GM23338 (cell line): ENCODE measurements at regions not wholly inside any gene's neighbourhood (a gene's known extent, or its start where the extent isn't known, plus 50 kb on each side); places are given as distances from the start of the nearest gene placed in this dataset.

Source experiments
- ATAC-seq: fragments of 200-7000 bp; cut with Tn5 transposase; 3 replicates; pipeline ENCODE4 v1.9.1; 2020
- DNase-seq: peaks from one replicate; pipeline ENCODE4 v3.0.0-alpha.2; 2015; ENCODE audit warnings: low spot score
- H2AFZ ChIP-seq: fragments of 200-600 bp; sonication (generic); 2 replicates; pipeline ENCODE4 v1.8.0; 2016; ENCODE audit warnings: antibody characterized with exemption, mild to moderate bottlenecking, moderate library complexity
- H3F3A ChIP-seq: fragments of 200-600 bp; sonication (generic); replicated peaks from 2 replicates; pipeline ENCODE4 v1.8.0; 2017; ENCODE audit warnings: antibody characterized with exemption, mixed run types, low read depth
- H3K27ac ChIP-seq: fragments of 200-600 bp; sonication (generic); 2 replicates; pipeline ENCODE4 v1.6.1; 2016; ENCODE audit warnings: low read depth
- H3K27me3 ChIP-seq: fragments of 200-600 bp; sonication (generic); 2 replicates; pipeline ENCODE4 v1.8.0; 2016; ENCODE audit warnings: mild to moderate bottlenecking, mixed run types, moderate library complexity; ENCODE audit not compliant: insufficient read depth
- H3K36me3 ChIP-seq: fragments of 200-600 bp; sonication (generic); 2 replicates; pipeline ENCODE4 v1.8.0; 2016; ENCODE audit warnings: mild to moderate bottlenecking; ENCODE audit not compliant: insufficient read depth
- H3K4me1 ChIP-seq: fragments of 200-600 bp; sonication (generic); 2 replicates; pipeline ENCODE4 v1.8.0; 2016; ENCODE audit warnings: mild to moderate bottlenecking, moderate library complexity; ENCODE audit not compliant: insufficient read depth
- H3K4me2 ChIP-seq: fragments of 200-600 bp; sonication (generic); 2 replicates; pipeline ENCODE4 v1.7.1; 2017; ENCODE audit warnings: mixed run types
- H3K4me3 ChIP-seq: fragments of 200-600 bp; sonication (generic); 2 replicates; pipeline ENCODE4 v1.6.1; 2016; ENCODE audit warnings: mixed run types
- H3K79me2 ChIP-seq: fragments of 200-600 bp; sonication (generic); replicated peaks from 2 replicates; pipeline ENCODE4 v1.8.0; 2017; ENCODE audit warnings: mild to moderate bottlenecking; ENCODE audit not compliant: insufficient read depth
- H3K9me2 ChIP-seq: fragments of 200-600 bp; sonication (generic); 2 replicates; pipeline ENCODE4 v1.8.0; 2017; ENCODE audit not compliant: insufficient read depth
- H4K20me1 ChIP-seq: fragments of 200-600 bp; sonication (generic); replicated peaks from 2 replicates; pipeline ENCODE4 v1.8.0; 2017; ENCODE audit warnings: mild to moderate bottlenecking; ENCODE audit not compliant: insufficient read depth
- H3K27ac Mint-ChIP-seq: 2 replicates; pipeline ENCODE4 v1.8.0; 2020; ENCODE audit warnings: inconsistent platforms, mild to moderate bottlenecking, moderate library complexity, mixed read lengths
- H3K27me3 Mint-ChIP-seq: 3 replicates; pipeline ENCODE4 v1.8.0; 2022; ENCODE audit warnings: low read depth, mild to moderate bottlenecking, moderate library complexity, mixed read lengths, inconsistent platforms; ENCODE audit not compliant: insufficient read depth, poor library complexity
- H3K36me3 Mint-ChIP-seq: 3 replicates; pipeline ENCODE4 v1.8.0; 2021; ENCODE audit warnings: low read depth, mild to moderate bottlenecking, inconsistent platforms, moderate library complexity, mixed read lengths
- H3K4me1 Mint-ChIP-seq: 3 replicates; pipeline ENCODE4 v1.8.0; 2020; ENCODE audit warnings: mild to moderate bottlenecking, inconsistent platforms, mixed read lengths
- H3K4me3 Mint-ChIP-seq: 3 replicates; pipeline ENCODE4 v1.8.0; 2021; ENCODE audit warnings: moderate library complexity, mild to moderate bottlenecking, inconsistent platforms, mixed read lengths
- H3K9me3 Mint-ChIP-seq: 3 replicates; pipeline ENCODE4 v1.8.0; 2020; ENCODE audit warnings: moderate library complexity, mild to moderate bottlenecking, inconsistent platforms, mixed read lengths
- CREB1 ChIP-seq: fragments of 250-450 bp; sonication (Bioruptor Pico); IDR thresholded peaks from 2 replicates; pipeline ENCODE4 v1.5.0; 2020; ENCODE audit warnings: low read depth, mild to moderate bottlenecking, moderate library complexity
- CTCF ChIP-seq, 2 experiments: fragments of 200-600 bp in 1 of 2; sonication (generic) in 1 of 2; conservative IDR thresholded peaks; 2 replicates each; pipeline versions ENCODE4 v1.5.1 to v1.6.1; 2016 to 2017; ENCODE audit warnings: antibody characterized with exemption in 2 of 2, low read depth in 2 of 2, mild to moderate bottlenecking in 2 of 2, moderate library complexity in 1 of 2
- EZH2 ChIP-seq: fragments of 200-600 bp; sonication (generic); IDR thresholded peaks from one replicate; pipeline ENCODE4 v1.8.0; 2017; ENCODE audit warnings: antibody characterized with exemption, mild to moderate bottlenecking, low read depth; ENCODE audit not compliant: unreplicated experiment
- EZH2phosphoT487 ChIP-seq: fragments of 200-600 bp; sonication (generic); IDR thresholded peaks from one replicate; pipeline ENCODE4 v1.8.1; 2018; ENCODE audit warnings: antibody characterized with exemption; ENCODE audit not compliant: unreplicated experiment
- JUNB ChIP-seq: IDR thresholded peaks from one replicate; pipeline ENCODE4 v1.6.1; 2016; ENCODE audit warnings: antibody characterized with exemption; ENCODE audit not compliant: unreplicated experiment
- NANOG ChIP-seq: IDR thresholded peaks from 2 replicates; pipeline ENCODE4 v1.6.1; 2016; ENCODE audit warnings: antibody characterized with exemption, borderline replicate concordance
- POLR2AphosphoS5 ChIP-seq: IDR thresholded peaks from 2 replicates; pipeline ENCODE4 v1.6.1; 2016; ENCODE audit warnings: antibody characterized with exemption, low read depth
- STAT1 ChIP-seq: IDR thresholded peaks from one replicate; pipeline ENCODE4 v1.6.1; 2016; ENCODE audit warnings: antibody characterized with exemption; ENCODE audit not compliant: unreplicated experiment
- ZNF114 ChIP-seq: fragments of 250-450 bp; sonication (Bioruptor Pico); IDR thresholded peaks from 2 replicates; pipeline ENCODE4 v1.5.0; 2020; ENCODE audit warnings: mild to moderate bottlenecking, moderate library complexity
- ZNF331 ChIP-seq: fragments of 250-450 bp; sonication (Bioruptor Pico); IDR thresholded peaks from 2 replicates; pipeline ENCODE4 v1.5.0; 2020; ENCODE audit warnings: low read depth, mild to moderate bottlenecking, moderate library complexity
- TF ChIP-seq, protein P1 (sequence below): fragments of 250-450 bp; sonication (Bioruptor Pico); IDR thresholded peaks from 2 replicates; pipeline ENCODE4 v1.5.0; 2020; ENCODE audit warnings: mild to moderate bottlenecking, moderate library complexity
- TF ChIP-seq, protein P2 (sequence below): IDR thresholded peaks from 2 replicates; pipeline ENCODE4 v1.6.1; 2016; ENCODE audit warnings: antibody characterized with exemption
- TF ChIP-seq, protein P3 (sequence below): IDR thresholded peaks from one replicate; pipeline ENCODE4 v1.6.1; 2018; ENCODE audit warnings: antibody characterized with exemption; ENCODE audit not compliant: unreplicated experiment

DNA sequence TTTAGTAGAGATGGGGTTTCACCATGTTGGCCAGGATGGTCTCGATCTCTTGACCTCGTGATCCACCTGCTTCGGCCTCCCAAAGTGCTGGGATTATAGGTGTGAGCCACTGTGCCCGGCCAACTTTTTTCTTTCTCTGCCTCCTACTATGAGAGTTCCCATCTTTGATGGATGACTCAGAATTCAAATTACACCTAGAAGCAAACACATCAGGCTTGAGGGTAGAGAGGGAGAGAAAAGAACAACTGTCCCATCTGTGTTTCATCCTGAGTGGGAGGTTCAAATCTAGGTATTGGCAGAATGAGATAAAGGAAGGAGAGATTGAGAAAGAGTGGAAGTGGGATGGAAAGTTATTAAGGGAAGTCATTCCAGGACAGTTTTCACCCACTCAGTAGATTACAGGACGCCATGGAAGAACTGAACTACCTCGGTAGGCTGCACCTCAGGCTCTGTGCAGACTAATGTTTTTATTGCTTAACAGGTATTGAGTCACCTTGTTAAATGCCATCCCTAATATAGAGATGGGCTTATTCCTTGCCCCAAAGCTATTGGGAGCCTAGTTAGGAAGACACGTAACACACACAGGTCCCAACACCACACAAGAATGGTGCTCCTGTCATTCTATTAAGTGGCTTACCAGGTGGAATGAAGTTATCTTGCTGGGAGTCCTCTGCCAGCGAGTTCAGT lies 275.7 kb downstream of the SOX4 start:
- TF ChIP-seq CTCF (conservative IDR thresholded peaks at IDR 0.05; ENCODE audit: low read depth in 2 of 2) (no peak), POLR2AphosphoS5 (no peak), JUNB (no peak), STAT1 (no peak), EZH2 (no peak), CREB1 (CRISPR knock-in tag) (no peak), EZH2phosphoT487 (no peak), ZNF331 (no peak), ZNF114 (no peak), NANOG (no peak)
- TF ChIP-seq, protein P1, sequence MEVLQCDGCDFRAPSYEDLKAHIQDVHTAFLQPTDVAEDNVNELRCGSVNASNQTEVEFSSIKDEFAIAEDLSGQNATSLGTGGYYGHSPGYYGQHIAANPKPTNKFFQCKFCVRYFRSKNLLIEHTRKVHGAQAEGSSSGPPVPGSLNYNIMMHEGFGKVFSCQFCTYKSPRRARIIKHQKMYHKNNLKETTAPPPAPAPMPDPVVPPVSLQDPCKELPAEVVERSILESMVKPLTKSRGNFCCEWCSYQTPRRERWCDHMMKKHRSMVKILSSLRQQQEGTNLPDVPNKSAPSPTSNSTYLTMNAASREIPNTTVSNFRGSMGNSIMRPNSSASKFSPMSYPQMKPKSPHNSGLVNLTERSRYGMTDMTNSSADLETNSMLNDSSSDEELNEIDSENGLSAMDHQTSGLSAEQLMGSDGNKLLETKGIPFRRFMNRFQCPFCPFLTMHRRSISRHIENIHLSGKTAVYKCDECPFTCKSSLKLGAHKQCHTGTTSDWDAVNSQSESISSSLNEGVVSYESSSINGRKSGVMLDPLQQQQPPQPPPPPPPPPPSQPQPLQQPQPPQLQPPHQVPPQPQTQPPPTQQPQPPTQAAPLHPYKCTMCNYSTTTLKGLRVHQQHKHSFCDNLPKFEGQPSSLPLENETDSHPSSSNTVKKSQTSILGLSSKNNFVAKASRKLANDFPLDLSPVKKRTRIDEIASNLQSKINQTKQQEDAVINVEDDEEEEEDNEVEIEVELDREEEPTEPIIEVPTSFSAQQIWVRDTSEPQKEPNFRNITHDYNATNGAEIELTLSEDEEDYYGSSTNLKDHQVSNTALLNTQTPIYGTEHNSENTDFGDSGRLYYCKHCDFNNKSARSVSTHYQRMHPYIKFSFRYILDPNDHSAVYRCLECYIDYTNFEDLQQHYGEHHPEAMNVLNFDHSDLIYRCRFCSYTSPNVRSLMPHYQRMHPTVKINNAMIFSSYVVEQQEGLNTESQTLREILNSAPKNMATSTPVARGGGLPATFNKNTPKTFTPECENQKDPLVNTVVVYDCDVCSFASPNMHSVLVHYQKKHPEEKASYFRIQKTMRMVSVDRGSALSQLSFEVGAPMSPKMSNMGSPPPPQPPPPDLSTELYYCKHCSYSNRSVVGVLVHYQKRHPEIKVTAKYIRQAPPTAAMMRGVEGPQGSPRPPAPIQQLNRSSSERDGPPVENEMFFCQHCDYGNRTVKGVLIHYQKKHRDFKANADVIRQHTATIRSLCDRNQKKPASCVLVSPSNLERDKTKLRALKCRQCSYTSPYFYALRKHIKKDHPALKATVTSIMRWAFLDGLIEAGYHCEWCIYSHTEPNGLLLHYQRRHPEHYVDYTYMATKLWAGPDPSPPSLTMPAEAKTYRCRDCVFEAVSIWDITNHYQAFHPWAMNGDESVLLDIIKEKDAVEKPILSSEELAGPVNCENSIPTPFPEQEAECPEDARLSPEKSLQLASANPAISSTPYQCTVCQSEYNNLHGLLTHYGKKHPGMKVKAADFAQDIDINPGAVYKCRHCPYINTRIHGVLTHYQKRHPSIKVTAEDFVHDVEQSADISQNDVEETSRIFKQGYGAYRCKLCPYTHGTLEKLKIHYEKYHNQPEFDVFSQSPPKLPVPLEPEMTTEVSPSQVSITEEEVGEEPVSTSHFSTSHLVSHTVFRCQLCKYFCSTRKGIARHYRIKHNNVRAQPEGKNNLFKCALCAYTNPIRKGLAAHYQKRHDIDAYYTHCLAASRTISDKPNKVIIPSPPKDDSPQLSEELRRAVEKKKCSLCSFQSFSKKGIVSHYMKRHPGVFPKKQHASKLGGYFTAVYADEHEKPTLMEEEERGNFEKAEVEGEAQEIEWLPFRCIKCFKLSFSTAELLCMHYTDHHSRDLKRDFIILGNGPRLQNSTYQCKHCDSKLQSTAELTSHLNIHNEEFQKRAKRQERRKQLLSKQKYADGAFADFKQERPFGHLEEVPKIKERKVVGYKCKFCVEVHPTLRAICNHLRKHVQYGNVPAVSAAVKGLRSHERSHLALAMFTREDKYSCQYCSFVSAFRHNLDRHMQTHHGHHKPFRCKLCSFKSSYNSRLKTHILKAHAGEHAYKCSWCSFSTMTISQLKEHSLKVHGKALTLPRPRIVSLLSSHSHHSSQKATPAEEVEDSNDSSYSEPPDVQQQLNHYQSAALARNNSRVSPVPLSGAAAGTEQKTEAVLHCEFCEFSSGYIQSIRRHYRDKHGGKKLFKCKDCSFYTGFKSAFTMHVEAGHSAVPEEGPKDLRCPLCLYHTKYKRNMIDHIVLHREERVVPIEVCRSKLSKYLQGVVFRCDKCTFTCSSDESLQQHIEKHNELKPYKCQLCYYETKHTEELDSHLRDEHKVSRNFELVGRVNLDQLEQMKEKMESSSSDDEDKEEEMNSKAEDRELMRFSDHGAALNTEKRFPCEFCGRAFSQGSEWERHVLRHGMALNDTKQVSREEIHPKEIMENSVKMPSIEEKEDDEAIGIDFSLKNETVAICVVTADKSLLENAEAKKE = no peak
- TF ChIP-seq, protein P2, sequence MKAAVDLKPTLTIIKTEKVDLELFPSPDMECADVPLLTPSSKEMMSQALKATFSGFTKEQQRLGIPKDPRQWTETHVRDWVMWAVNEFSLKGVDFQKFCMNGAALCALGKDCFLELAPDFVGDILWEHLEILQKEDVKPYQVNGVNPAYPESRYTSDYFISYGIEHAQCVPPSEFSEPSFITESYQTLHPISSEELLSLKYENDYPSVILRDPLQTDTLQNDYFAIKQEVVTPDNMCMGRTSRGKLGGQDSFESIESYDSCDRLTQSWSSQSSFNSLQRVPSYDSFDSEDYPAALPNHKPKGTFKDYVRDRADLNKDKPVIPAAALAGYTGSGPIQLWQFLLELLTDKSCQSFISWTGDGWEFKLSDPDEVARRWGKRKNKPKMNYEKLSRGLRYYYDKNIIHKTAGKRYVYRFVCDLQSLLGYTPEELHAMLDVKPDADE = no peak
- TF ChIP-seq, protein P3, sequence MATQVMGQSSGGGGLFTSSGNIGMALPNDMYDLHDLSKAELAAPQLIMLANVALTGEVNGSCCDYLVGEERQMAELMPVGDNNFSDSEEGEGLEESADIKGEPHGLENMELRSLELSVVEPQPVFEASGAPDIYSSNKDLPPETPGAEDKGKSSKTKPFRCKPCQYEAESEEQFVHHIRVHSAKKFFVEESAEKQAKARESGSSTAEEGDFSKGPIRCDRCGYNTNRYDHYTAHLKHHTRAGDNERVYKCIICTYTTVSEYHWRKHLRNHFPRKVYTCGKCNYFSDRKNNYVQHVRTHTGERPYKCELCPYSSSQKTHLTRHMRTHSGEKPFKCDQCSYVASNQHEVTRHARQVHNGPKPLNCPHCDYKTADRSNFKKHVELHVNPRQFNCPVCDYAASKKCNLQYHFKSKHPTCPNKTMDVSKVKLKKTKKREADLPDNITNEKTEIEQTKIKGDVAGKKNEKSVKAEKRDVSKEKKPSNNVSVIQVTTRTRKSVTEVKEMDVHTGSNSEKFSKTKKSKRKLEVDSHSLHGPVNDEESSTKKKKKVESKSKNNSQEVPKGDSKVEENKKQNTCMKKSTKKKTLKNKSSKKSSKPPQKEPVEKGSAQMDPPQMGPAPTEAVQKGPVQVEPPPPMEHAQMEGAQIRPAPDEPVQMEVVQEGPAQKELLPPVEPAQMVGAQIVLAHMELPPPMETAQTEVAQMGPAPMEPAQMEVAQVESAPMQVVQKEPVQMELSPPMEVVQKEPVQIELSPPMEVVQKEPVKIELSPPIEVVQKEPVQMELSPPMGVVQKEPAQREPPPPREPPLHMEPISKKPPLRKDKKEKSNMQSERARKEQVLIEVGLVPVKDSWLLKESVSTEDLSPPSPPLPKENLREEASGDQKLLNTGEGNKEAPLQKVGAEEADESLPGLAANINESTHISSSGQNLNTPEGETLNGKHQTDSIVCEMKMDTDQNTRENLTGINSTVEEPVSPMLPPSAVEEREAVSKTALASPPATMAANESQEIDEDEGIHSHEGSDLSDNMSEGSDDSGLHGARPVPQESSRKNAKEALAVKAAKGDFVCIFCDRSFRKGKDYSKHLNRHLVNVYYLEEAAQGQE = no peak
- H3K27ac ChIP-seq = 0 out of 2 replicates have a peak overlapping the region, but pooled peaks have one; percentile 26
- ATAC-seq = no peak
- H3K4me2 ChIP-seq = no peak overlapping the region
- H3K4me1 ChIP-seq = peaks cover 23% of the 10 kb centered on the region
- no peak for DNase-seq
- H3K27ac Mint-ChIP-seq = no peak overlapping the region
- no peaks in the 10 kb centered on the region for H3K36me3 ChIP-seq
- H3K9me3 Mint-ChIP-seq = no peaks in the 10 kb centered on the region
- H2AFZ ChIP-seq = no peak overlapping the region
- H4K20me1 ChIP-seq = peaks cover 17% of the 10 kb centered on the region
- no peaks in the 10 kb centered on the region for H3F3A ChIP-seq
- no peak overlapping the region for H3K4me3 Mint-ChIP-seq
- no peaks in the 10 kb centered on the region for H3K9me2 ChIP-seq
- H3K27me3 Mint-ChIP-seq = peaks cover 4% of the 10 kb centered on the region
- no peaks in the 10 kb centered on the region for H3K27me3 ChIP-seq
- no peak overlapping the region for H3K4me3 ChIP-seq
- peaks cover 71% of the 10 kb centered on the region for H3K79me2 ChIP-seq
- H3K36me3 Mint-ChIP-seq = peaks cover 14% of the 10 kb centered on the region
- peaks cover 39% of the 10 kb centered on the region for H3K4me1 Mint-ChIP-seq
